ENCODE measurements at regions not wholly inside any gene's neighbourhood (a gene's known extent, or its start where the extent isn't known, plus 50 kb on each side); places are given as distances from the start of the nearest gene placed in this dataset.
"Not testable (repeated sequence)": the region's sequence is repeated elsewhere in the genome, so short reads cannot be mapped to it uniquely, and the experiment has no call there.

DNA sequence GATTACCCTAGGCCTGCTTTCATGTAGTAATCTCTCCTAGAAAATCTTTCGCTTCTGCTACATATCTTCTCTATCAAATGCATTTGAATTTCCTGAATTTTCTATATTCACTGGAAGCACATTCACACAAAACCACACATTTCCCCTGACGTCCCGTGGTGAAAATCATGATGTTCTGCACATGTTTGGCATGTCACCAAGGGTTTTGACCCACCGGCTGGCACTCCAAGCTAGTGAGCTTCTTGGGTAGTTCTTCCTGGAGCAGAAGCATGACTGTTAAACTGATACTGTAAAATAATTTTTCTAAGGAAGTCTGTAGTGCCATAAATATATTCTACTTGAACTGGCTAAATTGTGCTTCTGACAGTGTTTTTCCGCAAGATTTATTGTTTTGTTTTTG, 510.1 kb upstream of the SLC8A1 start:
- DNase-seq: no peak

DNA sequence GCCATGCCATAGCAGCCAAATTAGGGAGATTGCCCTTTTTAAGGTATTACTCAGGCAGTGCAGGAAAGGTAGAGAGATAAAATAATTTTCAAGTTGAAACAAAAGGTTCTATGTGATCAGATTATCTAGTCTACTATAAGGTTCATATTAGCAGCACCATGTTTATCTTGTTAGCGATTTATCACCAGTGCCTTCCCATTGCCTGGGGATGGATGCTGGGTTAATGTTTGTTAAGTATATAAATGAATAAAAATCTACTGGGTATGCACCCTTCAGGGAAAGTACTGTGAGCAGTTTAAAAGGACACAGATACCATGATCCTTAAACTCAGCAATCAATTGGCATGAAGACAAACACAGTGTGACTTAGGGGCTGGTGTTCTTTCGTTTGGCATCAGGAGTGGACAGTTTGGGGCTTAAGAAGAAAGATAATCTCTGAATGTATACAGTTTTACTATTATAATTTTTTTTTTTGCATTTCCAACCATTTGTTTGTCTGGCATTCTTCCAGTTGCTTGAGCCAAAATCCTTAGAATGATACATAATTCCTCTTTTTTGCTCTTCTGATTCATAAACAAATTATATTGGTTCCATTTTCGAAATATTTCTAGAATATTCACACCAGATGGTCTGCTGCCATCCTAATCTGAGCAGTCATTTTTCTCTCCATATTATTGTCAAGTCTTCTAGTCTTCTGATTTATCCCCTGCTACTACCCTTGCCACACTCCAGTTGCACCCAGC, 512.8 kb upstream of the SLC8A1 start:
- DNase-seq: no peak

DNA sequence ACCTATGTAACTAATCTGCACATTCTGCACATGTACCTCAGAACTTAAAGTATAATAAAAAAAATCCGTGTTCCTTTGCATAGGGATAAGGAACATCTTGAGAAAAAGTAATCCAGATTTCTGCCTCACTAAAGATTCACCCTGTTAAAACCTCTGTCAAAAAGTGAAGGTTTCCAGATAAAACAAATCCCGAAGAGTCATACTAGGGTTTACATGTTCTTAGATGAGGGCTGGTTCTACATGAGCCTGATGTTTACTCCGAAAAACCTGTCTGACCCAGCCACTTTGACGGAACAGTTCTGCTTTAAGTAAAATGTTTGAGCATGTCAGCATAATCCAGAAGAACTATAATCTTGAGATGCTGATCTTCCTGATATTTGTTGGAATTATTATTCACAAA, 515.6 kb upstream of the SLC8A1 start:
- no peak for DNase-seq

DNA sequence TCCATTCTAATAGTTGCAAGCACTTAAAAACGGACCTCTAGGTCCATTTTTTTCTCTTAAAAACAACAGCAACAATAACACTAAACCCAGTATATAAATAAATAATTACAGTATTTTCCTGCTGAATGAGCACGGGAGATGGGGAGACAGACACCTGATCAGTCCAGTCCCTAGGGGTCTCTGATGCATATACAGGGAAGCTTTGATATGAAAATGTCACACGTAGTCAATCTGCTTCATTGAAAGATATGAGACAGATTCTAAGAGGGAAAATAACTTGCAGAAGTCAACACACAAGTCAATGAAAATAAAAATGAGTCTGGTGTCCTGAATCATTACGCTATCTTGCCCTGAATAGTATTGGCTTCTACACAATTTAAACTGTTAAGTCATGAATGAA, 523.3 kb upstream of the SLC8A1 start:
- no peak for DNase-seq

DNA sequence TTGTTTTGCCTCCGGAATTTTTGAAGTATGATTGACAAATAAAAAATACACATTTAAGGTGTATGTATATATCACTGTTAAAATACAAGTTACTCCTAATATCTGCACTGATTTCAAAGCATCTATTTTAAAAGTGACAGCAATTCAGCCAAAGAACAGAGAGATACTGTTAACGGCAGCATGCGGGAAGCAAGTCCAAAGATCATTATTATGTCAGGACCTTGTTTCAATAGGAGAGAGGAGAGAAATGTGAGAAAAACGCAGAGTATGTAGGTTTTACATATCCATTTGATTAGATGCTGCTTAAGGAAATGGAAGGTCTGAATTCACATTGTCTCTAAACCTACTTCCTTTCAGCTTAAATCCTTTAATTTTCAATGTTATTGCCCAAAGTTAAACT, 545.5 kb upstream of the SLC8A1 start:
- no peak for DNase-seq

DNA sequence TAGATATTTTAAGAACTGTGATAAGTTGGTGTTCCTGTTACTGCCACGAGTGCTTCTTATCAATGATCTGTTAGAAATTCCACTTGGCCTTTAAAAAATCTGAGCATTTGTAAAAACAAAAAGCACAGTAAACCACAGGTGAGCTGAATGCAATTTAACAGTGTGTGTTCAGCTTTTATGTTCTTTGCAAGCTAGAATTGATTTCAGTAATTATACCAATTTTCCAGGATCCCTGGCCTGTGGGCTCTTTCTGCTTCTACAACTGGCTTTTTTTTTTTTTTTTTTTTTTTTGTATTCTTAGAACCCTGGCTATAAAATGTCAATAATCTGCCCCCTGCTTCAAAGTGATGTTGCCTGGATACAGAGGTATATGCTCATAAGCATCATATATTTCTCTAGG, 548.5 kb upstream of the SLC8A1 start:
- DNase-seq: no peak

DNA sequence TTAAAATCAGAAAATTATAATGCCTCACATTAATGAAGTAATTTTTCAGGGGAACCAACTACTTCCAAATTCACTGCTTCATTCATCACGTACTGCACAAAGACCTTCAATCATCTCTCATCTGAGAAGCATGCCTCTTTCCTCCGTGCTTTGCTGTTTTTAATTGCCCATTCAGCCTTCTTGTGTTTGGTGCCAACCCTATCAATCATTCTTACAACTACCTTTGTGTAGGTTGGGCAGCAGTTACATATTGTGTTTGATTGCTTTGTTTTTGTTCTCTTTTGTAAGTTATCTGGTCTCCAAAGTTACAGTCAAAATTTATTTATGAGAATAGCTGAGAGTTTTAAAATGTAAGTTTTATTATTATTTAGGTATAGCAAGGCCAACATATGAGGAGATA, 549.0 kb upstream of the SLC8A1 start:
- no peak for DNase-seq

DNA sequence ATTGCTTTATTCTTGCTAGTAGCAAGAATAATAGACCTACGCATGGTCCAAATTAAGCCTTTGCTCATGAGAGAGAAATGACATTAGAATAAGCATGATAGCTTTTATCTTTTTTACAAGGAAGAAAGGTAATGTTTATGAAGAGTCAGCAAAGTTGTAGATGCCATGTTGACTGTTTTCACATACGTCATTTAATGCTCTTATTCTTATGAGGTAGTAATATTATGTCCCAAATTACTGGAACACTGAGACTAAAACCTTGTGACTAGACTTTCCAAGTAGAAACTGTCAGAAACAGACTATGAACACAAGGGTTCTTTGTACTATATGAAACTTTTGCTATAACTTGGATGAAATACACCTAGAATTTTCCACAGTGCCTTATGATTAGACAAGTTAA, 552.8 kb upstream of the SLC8A1 start:
- DNase-seq: no peak

DNA sequence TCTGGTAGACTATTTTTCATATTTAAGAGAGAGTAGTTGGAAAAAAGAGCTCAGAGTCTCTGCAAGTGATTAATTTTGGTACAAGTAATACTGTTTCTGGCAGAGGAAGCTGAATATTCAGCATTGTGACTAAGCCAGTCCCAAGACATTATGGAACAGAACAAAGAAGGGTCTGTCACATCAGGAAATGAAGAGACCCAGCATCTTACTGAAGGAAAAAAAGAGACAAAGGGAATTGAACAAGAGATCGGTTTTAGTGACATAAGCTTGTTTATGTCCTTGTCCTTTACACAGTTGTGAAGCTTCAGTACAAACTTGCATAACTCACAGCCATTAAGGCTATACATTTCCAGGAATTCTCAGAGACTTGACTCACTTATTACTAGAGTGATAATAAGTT, 568.5 kb upstream of the SLC8A1 start:
- DNase-seq: no peak

DNA sequence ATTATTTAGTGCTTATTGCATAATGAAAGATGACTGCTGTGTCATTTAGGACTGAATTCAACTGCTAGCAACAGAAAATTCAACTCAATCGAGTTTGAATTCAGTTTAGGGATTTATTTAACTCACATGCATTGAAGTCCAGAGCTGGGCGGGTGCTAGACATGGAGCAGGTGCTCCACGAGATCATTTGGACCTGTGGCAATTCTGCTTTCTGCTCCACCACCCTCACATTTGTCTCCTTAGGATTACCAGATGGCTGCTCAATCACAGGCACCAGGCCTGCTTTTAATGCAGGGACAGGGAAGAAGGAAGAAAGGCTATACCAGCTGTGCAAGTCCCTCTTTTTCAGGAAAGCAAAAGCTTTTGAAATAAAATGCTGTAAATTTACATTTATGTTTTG, 572.9 kb upstream of the SLC8A1 start:
- DNase-seq: no peak

DNA sequence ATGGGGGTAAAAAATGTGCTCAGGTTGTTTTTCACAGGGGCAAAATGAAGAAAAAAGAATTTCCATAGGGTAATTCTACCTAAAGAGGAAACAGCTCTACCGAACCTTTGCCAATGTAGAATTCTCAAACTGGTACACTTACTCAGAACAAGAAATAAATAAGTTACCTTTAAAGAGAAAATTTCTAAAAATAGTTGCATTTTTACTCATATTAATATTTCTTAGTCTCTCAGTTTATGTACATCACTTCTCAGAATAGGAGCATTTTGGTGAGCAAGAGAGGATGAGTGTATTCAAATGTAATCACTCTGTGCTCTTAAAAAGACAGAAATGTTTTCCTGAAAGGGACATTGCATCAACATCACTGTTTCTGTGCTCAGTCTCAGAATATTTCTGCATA, 574.7 kb upstream of the SLC8A1 start:
- no peak for DNase-seq

DNA sequence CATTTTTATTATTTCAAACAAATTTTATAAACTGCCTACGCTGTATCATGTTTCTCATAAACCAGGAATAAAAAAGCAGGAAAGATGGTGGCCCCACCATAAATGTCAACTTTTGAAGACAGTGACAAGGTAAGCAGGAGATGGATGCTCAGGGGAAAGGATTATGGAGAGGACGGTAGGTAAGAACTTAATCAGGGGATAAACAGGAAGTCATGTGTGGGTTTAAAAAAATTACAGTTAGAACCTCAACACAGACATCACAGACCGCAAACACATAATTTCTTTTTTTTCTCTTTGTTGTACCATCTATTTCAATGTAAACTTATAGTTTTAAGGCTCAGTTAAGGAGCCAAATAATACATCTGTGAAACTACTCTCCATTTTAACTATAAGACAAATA, 575.2 kb upstream of the SLC8A1 start:
- no peak for DNase-seq

DNA sequence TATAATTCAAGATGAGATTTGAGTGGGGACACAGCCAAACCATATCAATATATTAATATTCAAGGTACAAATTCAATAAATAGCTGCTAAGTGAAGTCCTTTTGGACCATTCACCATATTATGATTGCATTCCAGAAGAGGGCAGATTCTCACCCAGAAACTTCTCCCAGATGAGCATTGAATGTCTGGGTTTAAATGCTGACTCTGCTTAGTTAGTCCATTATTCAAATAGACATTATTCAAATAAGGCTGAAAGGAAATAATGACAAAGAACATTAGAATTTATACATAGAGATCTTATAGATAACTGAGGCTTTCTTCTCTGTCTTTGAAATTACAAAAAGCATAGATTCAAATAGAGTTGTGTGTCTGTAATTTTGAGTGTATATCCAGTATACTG, 579.4 kb upstream of the SLC8A1 start:
- DNase-seq: no peak

DNA sequence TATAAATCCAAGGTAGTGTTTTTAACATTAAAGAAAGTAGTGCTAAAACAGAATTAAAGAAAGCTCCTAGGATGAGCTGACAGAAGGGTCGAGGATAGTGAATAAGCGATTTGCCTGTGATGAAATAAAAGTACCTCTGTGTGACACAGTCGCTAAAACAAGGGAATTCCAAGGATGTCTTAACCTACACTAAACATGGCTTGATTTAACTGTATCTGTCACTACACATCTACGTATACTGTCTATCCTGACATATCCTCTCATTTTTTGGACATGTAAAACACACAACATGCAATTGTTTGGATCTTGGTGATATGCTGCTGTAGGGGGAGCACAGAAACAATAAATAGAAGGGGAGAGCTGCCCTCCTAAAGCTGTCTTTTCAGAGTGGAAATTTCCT, 580.8 kb upstream of the SLC8A1 start:
- no peak for DNase-seq

DNA sequence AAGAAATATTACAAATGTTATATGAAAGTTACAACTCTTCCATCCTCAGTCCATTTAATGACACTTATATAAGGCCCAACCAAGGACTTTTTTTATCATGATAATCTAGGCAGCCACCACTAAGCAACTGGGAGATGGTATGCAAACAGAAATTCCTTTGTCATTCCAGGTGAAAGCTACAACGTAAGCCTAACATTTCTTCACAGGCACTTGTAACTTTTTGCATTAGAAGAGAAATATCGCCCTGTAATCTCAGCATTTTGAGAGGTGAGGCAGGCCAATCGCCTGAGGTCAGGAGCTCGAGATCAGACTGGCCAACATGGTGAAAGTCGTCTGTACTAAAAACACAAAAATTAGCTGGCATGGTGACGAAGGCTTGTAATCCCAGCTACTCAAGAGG, 581.2 kb upstream of the SLC8A1 start:
- no peak for DNase-seq

DNA sequence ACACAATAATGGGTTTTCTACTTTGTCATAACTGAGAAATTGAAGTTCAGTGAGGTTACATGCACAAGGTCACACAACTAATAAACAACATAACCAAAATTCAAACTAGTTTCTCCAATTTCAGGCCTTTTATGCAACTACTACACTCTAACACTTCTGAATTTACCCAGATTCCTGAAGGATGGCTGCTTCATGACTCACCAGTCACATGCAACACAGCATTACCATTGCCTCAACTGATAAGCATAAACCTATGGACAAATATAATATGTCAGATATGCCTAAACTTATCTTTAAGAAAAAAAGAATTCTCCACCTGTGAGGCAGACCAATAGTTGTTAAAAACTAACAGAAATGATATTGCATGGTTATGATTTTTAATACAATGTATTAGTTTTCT, 586.5 kb upstream of the SLC8A1 start:
- DNase-seq: no peak

DNA sequence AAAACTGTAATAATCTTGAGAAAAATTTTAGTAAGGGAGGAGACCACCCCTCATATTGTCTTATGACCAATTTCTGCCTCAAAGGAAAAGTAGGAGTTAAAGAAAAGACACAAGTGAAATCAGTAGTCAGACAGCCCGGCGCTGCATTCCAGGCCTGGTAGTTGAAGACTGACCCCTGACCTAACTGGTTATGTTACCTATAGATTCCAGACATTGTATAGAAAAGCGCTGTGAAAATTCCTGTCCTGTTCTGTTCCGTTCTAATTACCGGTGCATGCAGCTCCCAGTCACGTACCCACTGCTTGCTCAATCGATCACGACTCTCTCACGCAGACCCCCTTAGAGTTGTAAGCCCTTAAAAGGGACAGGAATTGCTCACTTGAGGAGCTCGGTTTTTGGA, 587.9 kb upstream of the SLC8A1 start:
- not testable (repeated sequence) for DNase-seq

DNA sequence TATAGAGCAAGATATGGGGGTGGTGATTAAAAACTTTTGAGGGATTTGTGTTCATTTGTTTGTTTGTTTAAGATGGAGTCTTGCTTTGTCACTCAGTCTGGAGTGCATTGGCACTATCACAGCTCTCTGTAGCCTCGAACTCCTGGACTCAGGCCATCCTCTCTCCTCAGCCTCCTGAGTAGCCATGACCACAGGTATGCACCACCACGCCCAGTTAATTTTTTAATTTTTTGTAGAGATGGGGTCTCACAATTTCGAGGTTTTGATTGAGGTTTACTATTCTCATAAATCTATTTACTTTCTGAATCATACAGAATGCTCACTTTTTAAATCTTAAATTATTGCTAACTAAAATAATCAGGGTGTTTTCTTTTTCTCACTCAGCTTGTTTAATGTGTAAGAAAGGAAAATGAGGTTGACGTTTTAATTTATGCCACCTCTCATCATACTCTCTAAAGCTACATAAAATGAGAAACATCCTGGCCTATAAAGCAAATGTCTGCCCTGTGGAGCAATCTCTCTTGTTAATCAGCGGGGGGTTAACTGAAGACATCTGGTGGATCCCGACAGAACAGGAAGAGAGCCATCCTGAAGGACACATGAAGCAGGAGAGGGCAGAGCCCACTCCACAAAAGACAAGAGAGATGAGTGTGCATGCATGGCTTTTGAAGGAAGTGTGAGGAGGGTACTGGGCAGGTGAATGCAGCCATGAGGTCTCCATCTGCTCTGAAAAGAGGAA, 589.1 kb upstream of the SLC8A1 start:
- no peak for DNase-seq

DNA sequence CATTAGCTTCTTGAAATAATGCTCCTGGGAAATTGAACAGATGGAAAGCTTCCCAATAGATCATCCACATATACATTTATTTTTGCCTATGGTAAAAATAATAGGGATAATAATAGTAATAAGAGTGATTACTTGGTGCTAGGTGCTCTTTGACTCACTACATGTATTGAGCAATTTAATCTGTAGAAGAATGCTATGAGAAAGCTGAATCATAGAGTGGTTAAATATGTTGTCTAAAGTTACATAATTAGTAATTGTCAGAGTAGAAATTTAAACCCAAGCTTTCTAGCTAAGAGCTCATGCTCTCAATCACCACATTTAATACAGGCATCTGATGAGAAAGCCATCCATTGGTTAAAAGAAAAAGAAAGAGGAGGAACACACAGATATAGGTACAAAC, 590.5 kb upstream of the SLC8A1 start:
- no peak for DNase-seq

DNA sequence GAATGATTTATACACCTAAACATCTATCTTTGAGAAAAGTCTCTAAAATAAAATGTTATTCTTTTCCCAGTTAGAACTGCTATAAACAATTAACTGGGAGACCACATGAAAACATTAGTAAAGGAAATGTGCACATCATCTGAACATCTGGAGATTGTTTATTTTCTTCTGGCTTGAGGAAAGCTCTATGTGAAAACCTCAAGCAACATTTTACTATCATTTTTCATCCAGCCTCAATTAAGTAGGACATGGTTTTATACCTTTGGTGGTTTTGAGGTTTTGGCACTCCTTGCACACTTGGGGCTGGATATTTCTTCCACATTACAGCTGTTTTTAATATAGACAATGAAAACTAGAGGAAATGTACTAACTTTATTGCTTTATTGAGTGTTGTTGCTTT, 609.5 kb upstream of the SLC8A1 start:
- DNase-seq: no peak

DNA sequence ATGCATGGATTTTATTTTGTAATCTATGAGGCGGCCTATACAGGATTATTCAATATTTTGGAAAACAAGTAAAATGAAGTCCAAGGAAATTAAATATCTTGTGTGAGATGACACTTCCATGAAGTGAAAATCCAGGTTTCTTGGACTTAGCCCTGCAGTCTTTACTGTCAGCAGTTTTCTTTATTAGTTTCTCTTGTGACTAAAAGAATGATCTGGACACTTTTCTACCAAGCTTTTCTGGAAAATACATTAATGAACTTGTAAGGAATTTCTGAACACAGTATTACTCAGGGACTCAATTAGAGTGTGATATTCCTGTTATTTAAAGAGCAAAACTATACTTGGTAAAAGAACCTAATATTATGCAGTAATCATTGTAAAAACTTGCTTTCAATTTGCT, 610.4 kb upstream of the SLC8A1 start:
- DNase-seq: no peak

DNA sequence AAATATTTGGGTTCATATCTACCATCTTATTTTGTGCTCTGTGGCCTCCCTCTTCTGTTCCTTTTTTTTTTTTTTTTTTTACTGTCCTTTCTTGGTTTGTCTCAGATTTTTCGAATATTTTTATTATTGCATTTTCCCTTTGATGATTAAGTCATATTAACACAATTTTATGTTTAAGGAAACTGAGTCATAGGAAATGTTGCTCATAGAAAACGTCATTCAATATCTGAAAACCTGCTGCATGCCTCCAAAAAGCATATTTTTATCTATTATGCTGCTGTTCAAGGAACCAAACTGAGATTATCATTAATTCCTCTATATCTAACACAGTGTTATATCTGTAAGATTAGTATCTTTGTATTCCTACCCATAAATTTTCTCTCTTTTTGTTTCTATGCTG, 614.3 kb upstream of the SLC8A1 start:
- no peak for DNase-seq

DNA sequence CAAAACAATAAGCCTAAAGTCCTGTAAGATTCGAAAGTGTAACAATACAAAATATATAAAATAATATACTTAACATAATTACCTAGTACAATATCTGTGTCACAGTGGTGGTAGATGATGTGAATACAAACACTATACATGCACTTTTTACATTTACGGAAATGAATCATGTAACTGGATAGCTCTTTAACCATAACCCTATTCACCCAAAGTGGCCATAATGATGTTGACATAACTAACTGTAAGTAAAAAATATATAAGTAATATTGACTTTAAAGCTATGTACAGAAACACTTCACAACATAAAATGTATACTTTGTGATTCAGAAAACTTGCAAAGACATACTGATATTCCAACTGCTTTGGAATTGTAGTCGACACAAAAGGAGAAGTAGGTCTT, 616.9 kb upstream of the SLC8A1 start:
- DNase-seq: no peak

DNA sequence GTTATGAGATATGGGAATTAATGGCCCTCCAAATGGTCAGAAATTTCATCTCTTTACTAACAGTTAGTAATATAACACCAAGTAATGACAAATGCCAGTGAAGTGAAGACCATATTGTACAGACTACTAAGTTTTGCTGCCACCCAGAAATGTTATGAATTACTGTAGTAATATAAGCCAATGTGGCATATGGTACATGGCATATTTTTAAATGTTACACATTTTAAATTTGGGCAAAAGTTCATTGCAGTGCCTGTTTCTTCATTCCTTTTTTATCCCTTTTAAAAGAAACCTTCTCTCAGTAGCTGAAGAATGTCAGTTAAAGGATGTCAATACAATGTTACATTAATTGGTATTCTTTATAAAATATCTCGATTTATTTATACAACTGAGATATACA, 626.5 kb upstream of the SLC8A1 start:
- no peak for DNase-seq

DNA sequence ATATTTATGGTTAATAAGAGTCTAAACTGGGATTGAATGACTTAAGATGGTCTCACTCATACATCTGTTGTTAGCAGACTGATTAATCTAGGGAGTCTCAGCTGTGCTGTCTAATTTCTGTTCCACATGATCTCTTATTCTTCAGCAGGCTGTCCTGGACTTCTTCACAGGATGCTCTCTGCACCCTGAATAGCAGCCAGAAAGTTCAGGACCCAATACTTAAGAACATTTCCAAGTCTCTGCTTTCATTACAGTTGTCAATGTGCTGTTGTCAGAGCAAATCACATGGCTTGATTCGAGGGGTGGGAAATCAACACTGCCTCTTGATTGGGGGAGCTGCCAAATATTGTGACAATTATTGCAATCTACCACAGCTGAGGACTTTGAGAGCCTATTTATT, 627.1 kb upstream of the SLC8A1 start:
- no peak for DNase-seq

Measured in amniotic stem cell (primary cell).